GM19397 (cell line): ENCODE measurements at regions not wholly inside any gene's neighbourhood (a gene's known extent, or its start where the extent isn't known, plus 50 kb on each side); places are given as distances from the start of the nearest gene placed in this dataset.
"Not testable (repeated sequence)": the region's sequence is repeated elsewhere in the genome, so short reads cannot be mapped to it uniquely, and the experiment has no call there.

Source experiments
- ATAC-seq: cut with Tn5 transposase; IDR thresholded peaks from one replicate; pipeline ENCODE4 v1.9.1; 2021; ENCODE audit warnings: mild to moderate bottlenecking, moderate library complexity; ENCODE audit not compliant: unreplicated experiment

DNA sequence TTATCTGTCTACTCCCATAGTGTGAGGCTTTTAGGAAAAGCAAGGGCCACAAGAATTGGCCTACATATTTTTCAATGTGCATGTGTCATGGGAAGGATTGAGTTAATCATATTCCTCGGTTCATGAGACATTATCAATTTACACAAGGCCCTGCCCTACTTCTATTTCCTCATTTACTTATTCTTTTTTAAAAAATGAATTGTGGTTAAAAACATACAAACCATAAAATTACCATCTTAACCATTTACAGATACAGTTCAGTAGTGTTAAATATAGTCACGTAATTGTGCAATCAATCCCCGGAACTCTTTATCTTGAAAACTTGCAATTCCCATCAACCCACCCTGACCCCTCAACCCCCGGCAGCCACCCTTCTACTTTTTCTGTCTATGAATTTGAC, 284.0 kb upstream of the GADL1 start:
- no peak for ATAC-seq

GRCh38 chr3:31179768-31180167, 285.3 kb upstream of the GADL1 start:
- ATAC-seq: no peak

GRCh38 chr3:31180274-31180673, 285.8 kb upstream of the GADL1 start:
- no peak for ATAC-seq

DNA sequence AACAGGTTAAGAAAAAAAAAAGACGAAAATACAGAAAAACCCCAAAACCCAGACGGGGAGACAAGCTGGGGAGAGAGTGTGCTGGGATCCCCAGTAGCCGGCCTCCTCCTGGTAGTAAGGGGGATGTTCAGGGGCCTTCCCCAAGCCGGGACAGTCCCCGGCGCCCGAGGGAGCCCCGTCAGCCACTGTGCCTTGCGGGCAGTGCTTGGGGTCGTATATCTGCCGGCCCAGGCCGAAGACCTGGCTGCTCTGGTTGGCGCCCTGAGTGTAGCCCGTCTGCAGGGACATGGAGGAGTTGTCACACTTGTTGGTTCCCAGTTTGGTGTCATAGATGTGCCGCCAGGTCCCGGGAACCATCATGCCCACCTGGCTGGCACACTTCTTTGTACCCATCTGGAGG, 287.2 kb upstream of the GADL1 start:
- no peak for ATAC-seq

DNA sequence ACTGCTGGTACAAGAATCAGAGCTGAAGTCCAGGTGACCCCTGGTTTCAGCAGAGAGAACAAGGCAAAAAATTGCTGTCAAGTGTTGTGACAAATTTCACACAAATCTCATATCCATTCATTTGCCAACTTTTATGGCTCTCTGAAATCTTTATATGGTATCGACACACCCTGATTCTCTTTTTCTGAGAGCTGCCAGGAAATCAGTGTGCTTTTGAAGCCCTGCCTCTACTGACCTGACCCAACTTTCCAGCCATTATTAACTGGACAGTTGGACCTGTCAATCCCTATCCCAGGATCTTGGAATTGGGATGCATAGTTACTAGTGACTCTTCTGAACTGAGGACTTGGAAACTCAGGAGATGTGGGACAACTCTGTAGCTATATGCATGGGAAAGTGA, 288.2 kb upstream of the GADL1 start:
- no peak for ATAC-seq

DNA sequence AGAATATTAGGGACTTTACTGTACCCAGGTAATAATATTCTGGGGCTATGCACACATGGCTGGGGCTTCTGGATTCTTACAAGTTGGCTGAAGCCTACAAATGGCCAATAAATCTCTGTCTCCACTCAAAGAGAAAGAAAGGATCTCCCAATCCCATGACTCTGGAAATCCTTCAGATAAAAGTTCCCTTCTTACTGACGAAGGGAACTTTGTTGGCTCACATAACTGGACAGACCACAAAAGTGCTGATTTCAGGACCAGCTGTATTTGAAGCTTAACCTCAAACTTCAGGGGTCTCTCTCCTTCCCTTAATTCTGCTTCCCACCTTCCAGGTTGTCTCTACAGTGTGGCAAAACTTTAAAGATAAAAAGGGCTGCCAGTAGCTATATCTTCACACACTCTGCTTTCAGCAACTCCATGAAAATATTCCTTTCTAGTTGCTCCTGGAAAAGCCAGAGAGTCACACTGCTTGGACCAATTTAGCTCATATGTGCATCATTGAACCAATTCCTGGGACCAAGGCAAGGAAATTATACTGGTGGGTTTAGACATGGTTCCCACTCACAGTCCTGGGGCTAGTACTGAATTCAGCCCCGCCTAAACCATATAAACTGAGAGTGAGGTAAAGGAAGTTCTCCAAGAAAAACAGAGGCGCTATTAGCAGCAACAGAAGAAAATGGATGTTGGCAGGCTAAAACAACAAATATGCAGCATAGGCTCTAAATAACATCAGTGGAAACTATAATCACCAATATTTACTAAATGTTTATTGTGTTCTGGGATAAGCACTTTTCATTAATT, 290.0 kb upstream of the GADL1 start:
- ATAC-seq: no peak

GRCh38 chr3:31185062-31185357, 290.5 kb upstream of the GADL1 start:
- ATAC-seq: no peak

- ATAC-seq: no peak
Measured at GRCh38 chr3:31186041-31186440, 291.6 kb upstream of the GADL1 start.

DNA sequence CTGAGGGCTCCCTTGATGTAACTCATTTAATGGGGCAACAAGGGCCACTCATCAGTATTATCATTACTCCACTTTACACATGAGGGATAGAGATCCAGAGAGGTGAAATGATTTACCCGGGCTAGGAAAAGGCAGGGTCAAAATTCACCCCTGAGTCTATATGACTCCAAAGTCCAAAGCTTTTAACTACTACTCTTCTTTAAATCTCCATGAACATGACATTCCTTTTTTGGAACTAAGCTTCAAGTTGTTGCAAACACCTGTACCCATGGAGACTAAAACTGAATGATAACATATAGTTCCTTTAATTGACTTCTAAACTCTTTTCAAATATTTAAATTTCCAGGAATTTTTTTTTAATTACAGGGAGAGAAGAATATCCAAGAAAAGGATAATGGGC, 292.9 kb upstream of the GADL1 start:
- ATAC-seq: no peak

GRCh38 chr3:31188112-31188511, 293.7 kb upstream of the GADL1 start:
- no peak for ATAC-seq

DNA sequence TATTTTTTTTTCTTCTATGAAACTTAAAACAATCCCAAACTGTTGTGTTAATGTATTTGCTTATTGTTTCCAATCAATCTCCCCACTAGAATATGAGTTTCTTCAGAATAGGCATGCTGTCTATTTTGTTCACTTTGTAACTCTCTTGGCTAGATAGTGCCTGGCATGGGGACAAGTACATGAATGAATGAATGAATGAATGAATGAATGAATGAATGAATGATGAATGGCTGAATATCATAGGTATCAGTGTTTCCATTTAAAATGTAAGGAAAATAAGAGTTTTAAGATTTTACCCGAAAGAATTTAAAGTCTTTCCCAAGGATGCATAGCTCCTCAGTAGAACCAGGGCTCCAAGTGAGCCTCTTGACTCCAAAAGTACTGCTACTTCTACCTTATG, 294.9 kb upstream of the GADL1 start:
- ATAC-seq: no peak

DNA sequence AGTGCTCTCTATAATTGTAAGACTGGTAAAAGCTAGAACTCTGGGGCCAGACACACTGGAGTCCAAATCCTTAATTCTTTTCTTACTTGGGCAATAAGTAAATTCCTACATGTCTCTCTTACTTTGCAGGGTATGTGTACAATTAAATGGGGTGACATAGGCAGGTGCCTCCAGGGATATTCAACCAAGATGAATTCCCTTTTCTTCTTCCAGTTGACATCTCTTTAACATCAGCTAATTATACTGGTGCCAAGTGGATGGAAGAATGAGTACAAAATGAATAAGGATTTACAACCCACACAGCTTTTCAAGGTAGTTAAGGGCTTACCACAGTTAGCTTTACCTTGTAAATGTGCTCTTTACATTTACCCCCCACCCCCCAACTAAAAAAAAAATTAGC, 295.5 kb upstream of the GADL1 start:
- ATAC-seq: no peak

DNA sequence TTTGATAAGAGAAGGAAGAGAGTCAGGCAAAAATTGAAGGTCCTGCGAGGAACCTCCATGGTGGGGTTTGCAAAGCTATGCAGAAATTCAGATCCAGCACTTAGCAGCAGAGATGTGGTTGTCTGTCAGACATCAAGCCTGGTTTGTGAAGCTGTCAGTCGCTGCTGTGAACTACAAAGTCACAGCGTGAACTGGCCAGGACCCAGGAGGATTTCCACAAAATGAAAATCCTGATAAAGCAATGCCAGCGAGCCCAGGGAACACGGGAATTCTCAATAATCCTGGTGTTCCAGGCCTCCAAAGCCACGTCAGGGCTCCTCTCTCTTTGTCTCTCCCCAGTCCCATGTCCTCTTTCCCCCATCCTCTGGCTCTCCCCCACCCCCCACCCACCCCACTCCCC, 296.9 kb upstream of the GADL1 start:
- ATAC-seq: no peak

DNA sequence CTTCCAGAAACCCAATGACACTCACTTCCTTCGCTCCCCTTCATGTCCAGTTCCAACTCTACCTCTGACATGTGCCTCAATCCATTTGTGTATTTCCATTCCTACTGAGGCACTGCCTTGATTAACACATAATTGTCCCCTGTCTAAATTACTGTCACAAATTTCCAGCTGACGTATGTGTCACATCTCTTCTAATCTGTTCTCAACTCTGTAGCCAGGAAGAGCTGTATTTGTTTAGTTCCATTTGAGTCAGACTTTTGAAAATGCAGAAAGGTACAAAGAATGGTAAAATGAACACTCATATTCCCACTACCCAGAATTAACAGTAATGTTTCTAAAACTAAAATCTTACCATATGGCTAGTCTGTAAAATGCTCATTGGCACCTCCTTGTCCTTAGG, 299.0 kb upstream of the GADL1 start:
- ATAC-seq: no peak

DNA sequence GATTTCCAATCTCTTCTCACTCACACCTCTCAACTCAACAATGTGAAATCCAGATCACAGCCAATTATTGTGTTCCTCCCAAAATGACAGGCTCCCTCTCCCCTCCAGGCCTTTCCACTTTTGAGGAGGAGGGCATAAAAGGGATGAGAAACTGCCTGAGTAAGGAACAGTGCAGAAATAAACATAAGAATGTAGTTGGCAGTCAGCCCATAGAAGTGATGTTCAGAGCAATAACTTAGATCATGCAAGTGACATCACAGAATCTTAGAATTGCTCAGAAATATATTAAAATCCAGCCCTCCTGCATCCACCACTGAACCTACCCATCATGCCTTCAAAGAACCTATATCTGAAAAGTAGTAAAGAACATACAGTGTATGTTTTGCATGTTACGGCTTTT, 299.4 kb upstream of the GADL1 start:
- ATAC-seq: no peak

DNA sequence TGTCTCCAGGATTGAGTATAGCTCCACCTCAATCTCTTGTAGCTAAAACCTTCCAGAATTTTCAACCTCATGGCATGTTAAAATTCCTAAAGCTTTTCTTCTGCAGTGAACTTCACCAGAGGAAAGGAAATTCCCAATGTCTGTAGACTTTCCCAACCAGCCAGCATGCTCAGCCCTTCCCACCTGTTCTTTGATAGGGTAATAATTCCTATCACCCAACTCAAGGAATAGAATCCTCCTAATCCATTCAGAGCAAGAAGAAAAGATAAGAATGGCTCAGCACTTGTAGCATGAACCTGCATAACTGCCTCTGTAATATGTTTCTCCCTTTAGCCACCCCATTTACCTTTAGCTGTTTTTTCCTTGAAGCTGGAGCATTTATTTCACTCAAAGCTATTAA, 301.8 kb upstream of the GADL1 start:
- ATAC-seq: no peak

DNA sequence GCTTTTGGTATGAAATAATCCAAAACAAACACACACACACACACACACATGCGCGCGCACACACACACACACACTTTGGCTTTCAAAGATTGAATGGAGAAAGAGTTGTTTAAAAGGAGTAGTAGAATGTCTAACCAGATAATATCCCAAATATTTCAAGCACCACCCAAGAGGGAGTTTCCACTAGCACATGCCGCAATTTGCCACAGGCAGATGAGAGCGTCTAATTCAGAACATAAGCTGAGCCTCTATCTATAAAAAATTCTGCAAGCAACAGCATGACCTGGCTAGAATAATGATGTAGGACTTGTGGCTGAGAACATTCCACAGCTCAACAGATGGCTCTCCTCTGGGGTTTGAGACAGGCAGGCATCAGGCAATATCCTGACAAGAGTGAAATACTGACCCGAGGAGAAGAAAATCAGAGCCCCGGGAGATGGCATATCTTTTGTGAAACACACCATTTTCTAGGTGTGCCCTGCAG, 302.5 kb upstream of the GADL1 start:
- no peak for ATAC-seq

- no peak for ATAC-seq
Measured at GRCh38 chr3:31197941-31198340, 303.5 kb upstream of the GADL1 start.

GRCh38 chr3:31198890-31199289, 304.4 kb upstream of the GADL1 start:
- no peak for ATAC-seq

GRCh38 chr3:31203960-31204795, 309.7 kb upstream of the GADL1 start:
- no peak for ATAC-seq

DNA sequence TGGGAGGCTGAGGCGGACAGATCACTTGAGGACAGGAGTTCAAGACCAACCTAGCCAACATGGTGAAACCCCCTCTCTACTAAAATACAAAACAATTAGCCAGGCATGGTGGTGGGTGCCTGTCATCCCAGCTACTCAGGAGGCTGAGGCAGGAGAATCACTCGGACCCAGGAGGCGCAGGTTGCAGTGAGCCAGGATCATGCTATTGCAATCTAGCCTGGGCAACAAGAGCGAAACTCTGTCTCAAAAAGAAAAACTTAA, 310.3 kb upstream of the GADL1 start:
- not testable (repeated sequence) for ATAC-seq

DNA sequence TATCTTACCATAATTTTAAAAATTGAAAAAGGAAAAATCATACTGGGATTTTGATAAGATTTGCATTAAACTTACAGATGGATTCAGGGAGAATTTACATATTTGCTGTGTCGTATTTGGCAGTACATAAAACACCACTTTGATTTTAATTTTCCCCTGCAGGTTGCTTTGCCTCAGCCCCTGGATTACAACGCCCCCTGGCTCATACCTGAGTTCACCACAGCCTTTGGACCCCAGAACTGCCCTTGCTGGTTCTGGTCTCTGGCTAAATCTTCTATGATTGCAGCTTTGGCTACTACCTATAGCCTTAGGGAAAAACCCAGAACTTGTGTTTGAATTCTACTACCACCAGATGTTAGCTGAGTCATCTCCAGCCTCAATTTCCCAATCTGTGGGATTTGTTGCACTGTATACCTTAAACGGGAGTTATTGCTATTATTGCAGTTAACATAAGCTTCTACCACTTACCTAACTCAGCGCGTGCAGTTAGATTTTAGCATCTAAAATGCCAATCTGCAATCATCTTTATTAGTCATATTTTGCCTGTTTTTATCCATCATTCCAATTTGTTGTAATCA, 315.7 kb upstream of the GADL1 start:
- no peak for ATAC-seq
